GM18858 (cell line): ENCODE measurements at regions not wholly inside any gene's neighbourhood (a gene's known extent, or its start where the extent isn't known, plus 50 kb on each side); places are given as distances from the start of the nearest gene placed in this dataset.
"Not testable (repeated sequence)": the region's sequence is repeated elsewhere in the genome, so short reads cannot be mapped to it uniquely, and the experiment has no call there.

Source experiments
- ATAC-seq: cut with Tn5 transposase; IDR thresholded peaks from one replicate; pipeline ENCODE4 v1.9.1; 2021; ENCODE audit not compliant: unreplicated experiment

GRCh38 chr3:177356113-177356512 lies 158.8 kb upstream of the TBL1XR1 start:
- ATAC-seq = no peak

- ATAC-seq = no peak
Observed at GRCh38 chr3:177356952-177357351, 159.7 kb upstream of the TBL1XR1 start.

GRCh38 chr3:177357352-177358090 lies 160.2 kb upstream of the TBL1XR1 start:
- ATAC-seq = no peak

- ATAC-seq = peak; percentile 42
Observed at GRCh38 chr3:177358091-177358976, 161.1 kb upstream of the TBL1XR1 start.

- no peak for ATAC-seq
Observed at GRCh38 chr3:177358977-177359592, 161.8 kb upstream of the TBL1XR1 start.

- peak; percentile 70 for ATAC-seq
Observed at GRCh38 chr3:177359593-177360357, 162.5 kb upstream of the TBL1XR1 start.

- ATAC-seq = no peak
Observed at GRCh38 chr3:177361081-177361938, 164.0 kb upstream of the TBL1XR1 start.

GRCh38 chr3:177362626-177363025 lies 165.3 kb upstream of the TBL1XR1 start:
- ATAC-seq = no peak

GRCh38 chr3:177364236-177364635 lies 167.0 kb upstream of the TBL1XR1 start:
- ATAC-seq = no peak

GRCh38 chr3:177365294-177365693 lies 168.0 kb upstream of the TBL1XR1 start:
- ATAC-seq = not testable (repeated sequence)

- no peak for ATAC-seq
Observed at GRCh38 chr3:177367788-177368187, 170.5 kb upstream of the TBL1XR1 start.

GRCh38 chr3:177370246-177370822 lies 173.1 kb upstream of the TBL1XR1 start:
- no peak for ATAC-seq

GRCh38 chr3:177371146-177371545 lies 173.9 kb upstream of the TBL1XR1 start:
- no peak for ATAC-seq

GRCh38 chr3:177371888-177372287 lies 174.6 kb upstream of the TBL1XR1 start:
- ATAC-seq = no peak

- no peak for ATAC-seq
Observed at GRCh38 chr3:177374323-177374722, 177.0 kb upstream of the TBL1XR1 start.

- ATAC-seq = no peak
Observed at GRCh38 chr3:177375316-177375715, 178.0 kb upstream of the TBL1XR1 start.

- ATAC-seq = no peak
Observed at GRCh38 chr3:177377166-177377565, 179.9 kb upstream of the TBL1XR1 start.

GRCh38 chr3:177378168-177378567 lies 180.9 kb upstream of the TBL1XR1 start:
- peak; percentile 59 for ATAC-seq

GRCh38 chr3:177379045-177379444 lies 181.8 kb upstream of the TBL1XR1 start:
- ATAC-seq = no peak

- no peak for ATAC-seq
Observed at GRCh38 chr3:177381070-177381469, 183.8 kb upstream of the TBL1XR1 start.
